ENCODE measurements at regions not wholly inside any gene's neighbourhood (a gene's known extent, or its start where the extent isn't known, plus 50 kb on each side); places are given as distances from the start of the nearest gene placed in this dataset.

DNA sequence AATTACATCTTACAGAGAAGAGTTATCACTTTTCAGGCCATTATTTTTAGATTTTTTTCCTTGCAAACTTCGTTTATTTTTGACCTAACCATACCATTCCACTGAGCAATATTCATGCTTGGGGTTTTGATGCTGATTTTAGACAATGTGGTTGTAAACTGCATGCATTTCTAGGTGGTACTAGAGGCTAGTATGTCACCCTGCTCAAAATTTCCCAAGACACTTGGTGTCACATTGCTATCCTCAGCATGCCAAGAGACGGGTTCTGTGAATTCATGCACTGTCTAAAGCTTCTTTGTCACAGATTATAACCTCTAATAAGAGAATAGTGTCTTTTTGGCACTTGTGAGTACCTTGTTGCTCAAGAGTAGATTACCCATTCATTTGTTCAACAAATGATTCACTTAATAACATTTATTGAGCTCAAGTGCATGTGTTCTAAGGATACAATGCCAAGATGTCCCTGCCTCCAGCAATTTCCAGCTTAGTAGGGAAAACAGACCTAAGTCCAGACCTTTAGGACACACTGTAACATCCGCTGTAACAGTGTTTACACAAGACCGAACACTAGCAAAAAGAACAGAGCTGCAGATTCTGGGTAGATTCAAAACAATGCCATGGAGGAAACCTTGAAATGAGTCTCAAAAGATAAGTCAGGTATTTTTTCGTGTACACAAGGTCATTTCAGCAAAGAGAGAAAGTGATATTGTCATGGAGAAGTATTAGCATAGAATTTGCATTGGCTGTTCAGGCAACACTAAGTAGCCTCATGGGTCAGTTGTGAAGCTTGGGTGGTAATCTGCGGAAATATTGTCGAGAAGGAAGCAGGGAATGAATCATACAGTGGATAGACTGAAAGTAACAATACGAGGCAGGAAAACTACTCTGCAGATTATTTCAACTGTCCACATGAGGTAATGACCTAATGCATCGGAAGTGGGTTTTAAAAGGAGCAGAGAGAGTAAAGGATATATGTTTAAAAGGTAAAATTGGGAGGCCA lies 515.1 kb upstream of the ZFP42 start:
- H3K4me1 ChIP-seq = no peaks in the 10 kb centered on the region
- no peak for DNase-seq (ENCODE audit: low spot score)
- H3K27ac Mint-ChIP-seq = no peak overlapping the region
- H3K27me3 ChIP-seq = no peaks in the 10 kb centered on the region
- peaks cover 3% of the 10 kb centered on the region for H3K9me3 Mint-ChIP-seq
- no peak overlapping the region for H3K4me3 ChIP-seq
- no peak overlapping the region for H2AFZ ChIP-seq (replicated peaks)
- H3K36me3 ChIP-seq = no peaks in the 10 kb centered on the region
- no peaks in the 10 kb centered on the region for H3K36me3 Mint-ChIP-seq
- no peaks in the 10 kb centered on the region for H3F3A ChIP-seq (ENCODE audit: low read depth)
- no peaks in the 10 kb centered on the region for H3K4me1 Mint-ChIP-seq
- no peak for TF ChIP-seq EZH2 (IDR thresholded peaks at IDR 0.05)
- TF ChIP-seq, protein P1, sequence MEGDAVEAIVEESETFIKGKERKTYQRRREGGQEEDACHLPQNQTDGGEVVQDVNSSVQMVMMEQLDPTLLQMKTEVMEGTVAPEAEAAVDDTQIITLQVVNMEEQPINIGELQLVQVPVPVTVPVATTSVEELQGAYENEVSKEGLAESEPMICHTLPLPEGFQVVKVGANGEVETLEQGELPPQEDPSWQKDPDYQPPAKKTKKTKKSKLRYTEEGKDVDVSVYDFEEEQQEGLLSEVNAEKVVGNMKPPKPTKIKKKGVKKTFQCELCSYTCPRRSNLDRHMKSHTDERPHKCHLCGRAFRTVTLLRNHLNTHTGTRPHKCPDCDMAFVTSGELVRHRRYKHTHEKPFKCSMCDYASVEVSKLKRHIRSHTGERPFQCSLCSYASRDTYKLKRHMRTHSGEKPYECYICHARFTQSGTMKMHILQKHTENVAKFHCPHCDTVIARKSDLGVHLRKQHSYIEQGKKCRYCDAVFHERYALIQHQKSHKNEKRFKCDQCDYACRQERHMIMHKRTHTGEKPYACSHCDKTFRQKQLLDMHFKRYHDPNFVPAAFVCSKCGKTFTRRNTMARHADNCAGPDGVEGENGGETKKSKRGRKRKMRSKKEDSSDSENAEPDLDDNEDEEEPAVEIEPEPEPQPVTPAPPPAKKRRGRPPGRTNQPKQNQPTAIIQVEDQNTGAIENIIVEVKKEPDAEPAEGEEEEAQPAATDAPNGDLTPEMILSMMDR (IDR thresholded peaks at IDR 0.05) = no peak
- no peak for TF ChIP-seq EZH2phosphoT487 (IDR thresholded peaks at IDR 0.05)
- H3K27ac ChIP-seq = no peak overlapping the region
- no peaks in the 10 kb centered on the region for H3K9me3 ChIP-seq (ENCODE audit: low read depth)
- no peaks in the 10 kb centered on the region for H4K20me1 ChIP-seq (ENCODE audit: low read depth)
- no peak overlapping the region for H3K9ac ChIP-seq
- H3K4me2 ChIP-seq = no peak overlapping the region
- H3K79me2 ChIP-seq (ENCODE audit: low read depth) = no peaks in the 10 kb centered on the region
- H3K27me3 Mint-ChIP-seq (ENCODE audit: insufficient read depth, low read depth) = no peaks in the 10 kb centered on the region
- no peak overlapping the region for H3K4me3 Mint-ChIP-seq

- H3F3A ChIP-seq (ENCODE audit: low read depth) = no peaks in the 10 kb centered on the region
- H3K4me1 ChIP-seq = no peaks in the 10 kb centered on the region
- H3K36me3 Mint-ChIP-seq = no peaks in the 10 kb centered on the region
- TF ChIP-seq, protein P1 (IDR thresholded peaks at IDR 0.05) = no peak
- TF ChIP-seq EZH2phosphoT487 (IDR thresholded peaks at IDR 0.05) (no peak), EZH2 (IDR thresholded peaks at IDR 0.05) (no peak)
- no peaks in the 10 kb centered on the region for H3K79me2 ChIP-seq (ENCODE audit: low read depth)
- no peak overlapping the region for H3K4me3 Mint-ChIP-seq
- no peaks in the 10 kb centered on the region for H3K27me3 ChIP-seq
- H3K9me3 Mint-ChIP-seq = peaks cover 13% of the 10 kb centered on the region
- H4K20me1 ChIP-seq (ENCODE audit: low read depth) = no peaks in the 10 kb centered on the region
- no peak overlapping the region for H2AFZ ChIP-seq (replicated peaks)
- no peak overlapping the region for H3K27ac ChIP-seq
- no peaks in the 10 kb centered on the region for H3K36me3 ChIP-seq
- no peak overlapping the region for H3K4me2 ChIP-seq
- no peaks in the 10 kb centered on the region for H3K4me1 Mint-ChIP-seq
- no peaks in the 10 kb centered on the region for H3K27me3 Mint-ChIP-seq (ENCODE audit: insufficient read depth, low read depth)
- no peak overlapping the region for H3K9ac ChIP-seq
- peaks cover 3% of the 10 kb centered on the region for H3K9me3 ChIP-seq (ENCODE audit: low read depth)
- DNase-seq (ENCODE audit: low spot score) = no peak
- no peak overlapping the region for H3K27ac Mint-ChIP-seq
- no peak overlapping the region for H3K4me3 ChIP-seq
Measured at GRCh38 chr4:187484186-187484585, 511.4 kb upstream of the ZFP42 start.

GRCh38 chr4:187485676-187486075 lies 509.9 kb upstream of the ZFP42 start:
- Mint-ChIP-seq H3K27me3 (ENCODE audit: insufficient read depth, low read depth) (no peaks in the 10 kb centered on the region), H3K27ac (no peak overlapping the region)
- no peak overlapping the region for H3K9ac ChIP-seq

More at GRCh38 chr4:187485676-187486075, 509.9 kb upstream of the ZFP42 start:
- Histone ChIP-seq H3K4me1 (no peaks in the 10 kb centered on the region), H2AFZ (replicated peaks) (no peak overlapping the region), H3K4me3 (no peak overlapping the region), H3K79me2 (ENCODE audit: low read depth) (no peaks in the 10 kb centered on the region), H4K20me1 (ENCODE audit: low read depth) (no peaks in the 10 kb centered on the region), H3K27me3 (no peaks in the 10 kb centered on the region), H3K9me3 (ENCODE audit: low read depth) (peaks cover 3% of the 10 kb centered on the region), H3K4me2 (no peak overlapping the region), H3F3A (ENCODE audit: low read depth) (no peaks in the 10 kb centered on the region), H3K27ac (no peak overlapping the region), H3K36me3 (no peaks in the 10 kb centered on the region)
- H3K36me3 Mint-ChIP-seq = no peaks in the 10 kb centered on the region
- no peak for DNase-seq (ENCODE audit: low spot score)
- H3K4me1 Mint-ChIP-seq = no peaks in the 10 kb centered on the region
- no peak overlapping the region for H3K4me3 Mint-ChIP-seq
- TF ChIP-seq EZH2phosphoT487 (IDR thresholded peaks at IDR 0.05) (no peak), EZH2 (IDR thresholded peaks at IDR 0.05) (no peak)
- TF ChIP-seq, protein P1 (IDR thresholded peaks at IDR 0.05) = no peak
- H3K9me3 Mint-ChIP-seq = peaks cover 19% of the 10 kb centered on the region

Measured in neural progenitor cell (in vitro differentiated cells).